Stimulated activated CD8-positive, alpha-beta memory T cell treated with anti-CD3 and anti-CD28 coated beads, Interleukin-12 subunit alpha, Interleukin-12 subunit beta, amount 100 ng/mL, for 24 hours (primary cell): ENCODE measurements at regions not wholly inside any gene's neighbourhood (a gene's known extent, or its start where the extent isn't known, plus 50 kb on each side); places are given as distances from the start of the nearest gene placed in this dataset.

Experiments used
- DNase-seq: peaks from one replicate; pipeline ENCODE4 v3.0.0-alpha.2; 2020; ENCODE audit errors: extremely low read depth

- no peak for DNase-seq
Measured at GRCh38 chr1:193807208-193807607, 620.8 kb upstream of the B3GALT2 start.

- DNase-seq, result no peak
Measured at GRCh38 chr1:193806079-193807048, 620.0 kb upstream of the B3GALT2 start.

- no peak for DNase-seq
Measured at GRCh38 chr1:193799948-193800690, 613.7 kb upstream of the B3GALT2 start.

- no peak for DNase-seq
Measured at GRCh38 chr1:193799371-193799770, 613.0 kb upstream of the B3GALT2 start.

- DNase-seq, result no peak
Measured at GRCh38 chr1:193794239-193794638, 607.8 kb upstream of the B3GALT2 start.

- no peak for DNase-seq
Measured at GRCh38 chr1:193791746-193792145, 605.3 kb upstream of the B3GALT2 start.

GRCh38 chr1:193787061-193787460, 600.6 kb upstream of the B3GALT2 start:
- DNase-seq, result no peak

GRCh38 chr1:193785850-193786420, 599.5 kb upstream of the B3GALT2 start:
- no peak for DNase-seq

- DNase-seq, result no peak
Measured at GRCh38 chr1:193774536-193775323, 588.3 kb upstream of the B3GALT2 start.

- no peak for DNase-seq
Measured at GRCh38 chr1:193771596-193771995, 585.2 kb upstream of the B3GALT2 start.

GRCh38 chr1:193769651-193770050, 583.2 kb upstream of the B3GALT2 start:
- DNase-seq, result no peak

- no peak for DNase-seq
Measured at GRCh38 chr1:193767886-193768285, 581.5 kb upstream of the B3GALT2 start.

- no peak for DNase-seq
Measured at GRCh38 chr1:193766329-193766728, 579.9 kb upstream of the B3GALT2 start.

- no peak for DNase-seq
Measured at GRCh38 chr1:193763266-193763665, 576.9 kb upstream of the B3GALT2 start.

- DNase-seq, result no peak
Measured at GRCh38 chr1:193762236-193762635, 575.8 kb upstream of the B3GALT2 start.

- DNase-seq, result no peak
Measured at GRCh38 chr1:193755441-193755840, 569.0 kb upstream of the B3GALT2 start.

- no peak for DNase-seq
Measured at GRCh38 chr1:193754732-193755427, 568.5 kb upstream of the B3GALT2 start.

- no peak for DNase-seq
Measured at GRCh38 chr1:193754151-193754550, 567.7 kb upstream of the B3GALT2 start.

GRCh38 chr1:193753038-193753756, 566.8 kb upstream of the B3GALT2 start:
- no peak for DNase-seq

GRCh38 chr1:193749868-193750267, 563.5 kb upstream of the B3GALT2 start:
- no peak for DNase-seq
